HS-27A (cell line): ENCODE measurements at regions not wholly inside any gene's neighbourhood (a gene's known extent, or its start where the extent isn't known, plus 50 kb on each side); places are given as distances from the start of the nearest gene placed in this dataset.

ENCODE experiments used
- DNase-seq: peaks from one replicate; pipeline ENCODE4 v3.0.0-alpha.2; 2012; ENCODE audit warnings: low read depth, missing footprints

GRCh38 chr5:174311121-174311520 is 265.6 kb downstream of the NSG2 start:
- no peak for DNase-seq

DNA sequence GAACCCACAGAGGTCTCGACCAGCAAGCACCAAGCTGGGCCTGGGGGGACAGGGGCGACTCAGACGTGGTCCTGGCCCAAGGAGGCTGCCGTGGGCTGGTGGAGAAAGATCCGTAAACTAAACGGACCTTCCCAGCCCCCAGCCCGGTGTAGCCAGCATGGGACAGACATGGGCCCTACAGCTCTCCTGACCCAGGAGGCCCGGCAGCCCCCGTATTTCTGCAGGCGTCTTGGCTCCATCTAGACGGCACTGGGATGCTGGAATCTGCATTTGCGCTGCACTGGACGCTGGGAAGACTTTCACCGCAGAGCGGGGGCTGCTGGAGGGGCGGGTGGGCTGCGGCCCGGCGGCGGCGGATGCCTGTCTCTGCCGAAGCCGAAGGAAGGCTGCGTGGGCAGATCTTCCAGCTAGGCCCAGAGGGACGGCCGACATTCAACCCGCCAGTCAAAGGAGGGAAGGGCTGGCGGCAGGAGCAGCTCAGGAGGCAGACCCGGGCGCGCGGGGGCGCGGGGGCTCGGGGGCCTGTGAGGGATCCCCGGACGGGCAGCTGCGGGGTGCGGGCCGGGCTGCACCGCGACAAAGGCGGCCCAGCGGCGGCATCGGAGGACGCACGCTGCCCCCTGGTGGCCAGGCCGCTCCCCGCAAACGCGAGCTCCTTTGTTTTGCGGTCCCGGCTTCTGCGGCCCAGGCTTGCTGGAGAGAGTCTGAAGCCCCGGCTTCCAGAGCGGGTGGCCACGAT is 266.2 kb downstream of the NSG2 start:
- no peak for DNase-seq

DNA sequence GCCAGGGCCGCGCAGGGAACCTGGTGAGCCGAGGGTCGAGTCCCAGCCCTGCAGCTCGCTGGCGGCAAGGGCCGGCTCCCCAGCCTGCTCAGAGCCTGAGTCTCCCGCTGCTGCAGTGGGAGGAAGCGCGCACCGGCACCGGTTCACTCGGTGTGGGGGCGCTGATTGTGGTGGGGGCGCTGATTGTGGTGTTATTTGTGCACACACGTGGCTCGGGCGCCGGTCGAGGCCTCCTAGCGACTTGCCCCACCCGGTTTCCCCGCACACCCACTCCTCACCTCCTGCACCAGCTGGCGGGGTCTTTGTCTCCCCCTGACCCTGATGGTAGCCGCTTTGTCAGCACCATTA is 266.7 kb downstream of the NSG2 start:
- DNase-seq = no peak

- DNase-seq = no peak
Observed at GRCh38 chr5:174312641-174313040, 267.1 kb downstream of the NSG2 start.

DNA sequence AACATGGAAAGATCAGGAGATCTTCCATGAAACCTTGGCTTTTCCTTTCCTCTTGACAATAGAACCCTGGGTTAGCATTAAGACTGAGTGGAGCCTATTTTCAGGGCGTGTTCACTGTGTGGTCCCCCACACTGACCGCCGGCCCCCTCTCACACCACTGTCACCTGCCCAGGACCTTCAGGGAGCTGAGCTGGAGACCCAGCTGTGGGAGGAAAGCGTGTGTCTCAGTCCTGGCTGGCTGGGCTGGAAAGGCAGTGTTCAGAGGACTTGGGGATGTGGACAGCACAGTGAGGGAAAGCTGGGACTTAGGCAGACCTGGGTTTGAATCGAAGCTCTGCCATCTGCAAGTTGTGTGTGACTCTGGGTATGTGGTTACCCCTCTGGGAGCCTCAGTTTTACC is 268.1 kb downstream of the NSG2 start:
- DNase-seq = no peak

GRCh38 chr5:174314261-174314660 is 268.8 kb downstream of the NSG2 start:
- no peak for DNase-seq

- no peak for DNase-seq
Observed at GRCh38 chr5:174315471-174315870, 270.0 kb downstream of the NSG2 start.

DNA sequence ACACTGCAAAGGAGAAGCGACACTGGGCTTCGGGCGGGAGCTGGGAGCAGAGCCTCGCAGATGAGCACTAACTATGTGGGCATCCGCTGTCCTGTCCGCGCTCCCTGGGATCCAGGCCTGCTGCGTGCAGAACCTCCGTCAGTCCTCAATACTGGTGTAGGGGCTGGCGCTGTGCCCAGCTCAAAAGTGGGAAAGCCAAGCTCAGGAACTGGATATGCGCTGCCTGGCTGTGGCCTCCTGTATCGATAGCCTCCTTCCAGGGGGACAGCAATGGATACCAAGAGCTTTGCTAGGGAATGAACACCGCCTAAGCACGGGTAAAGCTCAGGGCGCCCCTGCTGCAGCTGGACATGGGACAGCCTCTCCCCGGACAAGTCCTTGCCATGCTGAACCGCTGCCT is 270.4 kb downstream of the NSG2 start:
- no peak for DNase-seq

DNA sequence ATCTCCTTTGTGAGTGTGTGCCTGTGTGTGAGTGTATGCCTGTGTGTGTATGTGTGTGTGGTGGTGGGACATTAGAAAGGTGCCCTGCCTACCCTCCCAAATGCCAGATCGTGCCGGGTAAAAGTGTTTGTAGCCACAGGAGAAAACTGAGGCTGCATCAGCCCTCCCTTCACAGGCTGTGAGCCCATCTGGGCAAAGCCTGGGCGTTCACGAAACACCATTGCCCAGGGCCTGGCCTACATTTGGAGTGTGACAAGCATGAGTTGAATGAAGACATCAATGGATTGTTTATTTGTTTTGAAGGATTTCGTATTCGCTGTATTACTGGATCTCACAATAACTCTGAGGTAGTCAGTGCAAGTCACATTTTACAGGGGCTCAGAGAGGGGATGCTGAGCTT is 270.8 kb downstream of the NSG2 start:
- no peak for DNase-seq

- no peak for DNase-seq
Observed at GRCh38 chr5:174317256-174317894, 271.9 kb downstream of the NSG2 start.

GRCh38 chr5:174318578-174318977 is 273.1 kb downstream of the NSG2 start:
- DNase-seq = no peak

DNA sequence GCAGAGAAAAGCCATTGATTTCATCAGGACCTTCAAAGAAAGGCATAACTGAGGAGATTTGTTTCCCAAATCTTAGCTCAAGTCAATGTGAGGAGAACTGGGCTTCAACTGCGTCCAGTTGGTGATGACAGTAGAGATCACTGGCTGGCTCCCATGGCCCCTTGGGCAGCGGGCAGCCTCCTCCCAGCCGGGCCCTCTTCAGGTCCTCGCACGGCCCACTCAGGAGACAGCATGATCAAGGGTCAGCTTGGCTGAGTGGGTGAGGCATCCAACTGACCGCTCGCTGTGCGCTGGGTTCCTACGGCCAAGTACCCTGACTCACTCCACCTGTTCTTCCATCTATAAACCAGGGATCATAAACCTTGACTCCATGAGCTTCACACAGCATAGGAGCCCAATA is 274.0 kb downstream of the NSG2 start:
- DNase-seq = no peak

GRCh38 chr5:174320051-174320450 is 274.5 kb downstream of the NSG2 start:
- no peak for DNase-seq

DNA sequence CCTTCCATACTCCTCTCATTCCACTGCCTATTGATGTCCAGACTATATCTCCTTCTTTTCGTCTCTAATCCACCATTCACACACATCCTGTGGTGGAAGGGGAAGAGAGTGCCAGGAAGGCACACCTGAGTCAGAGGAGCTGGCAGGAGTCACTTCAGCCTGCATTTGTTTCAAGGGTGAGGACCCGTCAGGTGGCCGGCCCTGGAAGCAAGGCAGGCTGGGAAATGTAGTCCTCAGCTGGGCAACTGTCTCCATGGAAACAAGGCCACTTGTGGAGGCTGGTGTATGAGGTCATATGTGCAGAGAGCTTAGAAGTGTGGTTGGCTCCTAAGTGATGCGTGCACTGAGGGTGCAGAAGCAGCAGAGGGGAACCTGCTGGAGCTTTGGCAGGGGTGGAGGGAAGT is 278.4 kb downstream of the NSG2 start:
- DNase-seq = no peak

DNA sequence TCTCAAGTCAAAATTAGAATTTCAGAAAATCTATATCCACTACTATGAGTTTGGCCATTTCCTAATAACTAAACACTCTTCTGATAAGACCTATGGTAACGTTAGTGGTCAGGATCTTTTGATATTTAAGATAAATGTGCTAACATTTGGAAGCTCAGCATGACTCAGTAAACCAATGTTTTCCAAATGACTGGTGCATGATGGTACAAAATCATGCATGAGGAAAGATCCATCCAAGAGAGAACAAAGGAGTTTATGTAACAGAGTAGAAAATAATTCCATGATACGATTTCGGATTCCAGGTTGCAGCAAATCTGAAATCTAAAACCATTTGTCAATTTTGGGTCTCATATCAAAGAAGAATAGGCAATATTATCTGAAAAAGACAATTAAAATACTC is 279.2 kb downstream of the NSG2 start:
- no peak for DNase-seq

- no peak for DNase-seq
Observed at GRCh38 chr5:174325431-174325830, 279.9 kb downstream of the NSG2 start.

- DNase-seq = no peak
Observed at GRCh38 chr5:174325961-174326360, 280.5 kb downstream of the NSG2 start.

- no peak for DNase-seq
Observed at GRCh38 chr5:174326372-174326771, 280.9 kb downstream of the NSG2 start.

DNA sequence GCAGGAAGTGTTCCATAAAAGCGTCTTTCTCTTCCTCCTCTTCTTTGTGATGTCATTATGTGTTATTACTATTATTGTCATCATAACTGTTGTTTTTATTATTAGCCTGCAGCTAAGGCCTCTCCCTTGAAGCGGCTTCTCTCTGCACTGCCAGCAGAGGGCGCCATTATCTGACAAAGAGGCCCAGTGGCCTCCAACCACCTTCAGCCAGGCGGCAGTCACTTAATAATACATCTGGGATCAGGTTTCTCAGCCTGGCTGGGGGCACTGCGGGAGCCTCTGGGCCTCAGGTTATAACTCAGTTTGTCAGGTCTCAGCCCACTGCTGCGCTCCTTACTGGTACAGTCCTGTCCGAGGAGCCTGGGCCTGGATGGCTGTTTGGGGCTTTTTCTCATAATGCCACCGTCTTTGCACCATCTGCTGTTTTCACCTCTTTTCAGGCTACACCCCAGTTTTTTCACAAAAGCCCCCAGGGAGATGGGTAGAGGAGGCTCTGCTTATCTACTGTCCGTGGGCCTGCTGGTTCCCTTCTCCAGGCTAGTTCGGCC is 281.9 kb downstream of the NSG2 start:
- DNase-seq = no peak

DNA sequence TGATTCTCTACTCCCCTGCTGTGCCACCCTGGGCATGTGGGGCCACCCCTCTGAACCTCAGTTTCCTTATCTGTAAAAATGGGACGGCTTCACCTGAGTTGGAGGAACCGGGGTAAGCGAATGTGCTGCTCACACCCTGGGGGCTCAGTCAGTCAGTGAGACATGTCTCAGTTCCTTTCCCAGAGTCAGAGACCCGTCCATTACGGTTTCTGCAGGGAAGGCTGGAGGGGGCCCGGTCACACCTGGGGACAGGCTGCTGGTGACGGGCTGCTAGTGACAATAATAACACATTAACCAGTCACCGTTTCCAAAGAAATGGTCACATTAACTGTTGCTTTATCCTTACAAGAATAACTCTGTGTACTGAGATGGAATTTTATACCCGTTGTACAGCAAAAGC is 282.4 kb downstream of the NSG2 start:
- DNase-seq = no peak

- no peak for DNase-seq
Observed at GRCh38 chr5:174328631-174329299, 283.3 kb downstream of the NSG2 start.

DNA sequence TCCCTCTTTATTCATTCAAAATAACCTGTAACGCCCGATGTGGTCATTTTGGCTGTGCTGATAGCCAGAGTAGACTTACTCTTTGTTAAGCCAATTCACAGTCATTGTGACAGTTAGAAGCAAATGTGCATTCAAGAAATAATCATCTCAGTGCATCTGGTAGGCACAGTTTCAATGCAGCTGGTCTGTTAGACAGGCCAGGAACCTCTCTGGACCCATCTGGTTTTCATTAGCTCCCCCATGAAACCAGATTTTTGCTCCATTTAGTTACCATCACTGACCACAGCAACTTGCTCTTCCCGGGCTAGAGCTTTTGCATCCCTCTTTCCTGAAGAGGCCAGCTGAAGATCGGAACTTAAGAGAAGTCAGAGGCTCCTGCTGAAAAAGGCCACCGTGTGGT is 284.2 kb downstream of the NSG2 start:
- DNase-seq = no peak

- no peak for DNase-seq
Observed at GRCh38 chr5:174335682-174336364, 290.3 kb downstream of the NSG2 start.
